ENCODE measurements at regions not wholly inside any gene's neighbourhood (a gene's known extent, or its start where the extent isn't known, plus 50 kb on each side); places are given as distances from the start of the nearest gene placed in this dataset.

- no peak for TF ChIP-seq CTCF (IDR thresholded peaks at IDR 0.05; ENCODE audit: low read length)
- 0 out of 2 replicates have a peak, but pooled peaks cover 1% of the 10 kb centered on the region for H3F3A ChIP-seq (ENCODE audit: insufficient read depth, low read length)
- no peak overlapping the region for H2AFZ ChIP-seq (ENCODE audit: low read length)
- H3K79me2 ChIP-seq (ENCODE audit: low read length): no peaks in the 10 kb centered on the region
- no peaks in the 10 kb centered on the region for H3K36me3 ChIP-seq (replicated peaks; ENCODE audit: insufficient read depth, low read length)
- H3K27ac ChIP-seq (ENCODE audit: low read length): no peak overlapping the region
- H3K4me1 ChIP-seq (ENCODE audit: low read length): peaks cover 2% of the 10 kb centered on the region; the same call in 1 of the 2 replicates
- H3K4me2 ChIP-seq (ENCODE audit: low read depth, low read length): no peak overlapping the region
- H3K9ac ChIP-seq (ENCODE audit: low read length): no peak overlapping the region
- no peaks in the 10 kb centered on the region for H3K9me3 ChIP-seq (replicated peaks; ENCODE audit: insufficient read depth, low read length)
- no peaks in the 10 kb centered on the region for H3K27me3 ChIP-seq (replicated peaks; ENCODE audit: insufficient read depth, low read length)
- no peak overlapping the region for H3K4me3 ChIP-seq (ENCODE audit: low read length)
- no peaks in the 10 kb centered on the region for H3K9me2 ChIP-seq (replicated peaks; ENCODE audit: insufficient read depth, low read length)
- H4K20me1 ChIP-seq (ENCODE audit: insufficient read depth, low read length): no peaks in the 10 kb centered on the region
- DNase-seq: no peak
These were observed 51.5 kb upstream of the ARID1B start for GRCh38 chr6:156725712-156726111.

GRCh38 chr6:156720691-156721685 lies 56.2 kb upstream of the ARID1B start:
- Histone ChIP-seq H3K9ac (ENCODE audit: low read length) (no peak overlapping the region), H3K9me2 (replicated peaks; ENCODE audit: insufficient read depth, low read length) (no peaks in the 10 kb centered on the region), H3K4me1 (ENCODE audit: low read length) (peaks cover 8% of the 10 kb centered on the region), H3K27ac (ENCODE audit: low read length) (no peak overlapping the region), H2AFZ (ENCODE audit: low read length) (no peak overlapping the region), H3K79me2 (ENCODE audit: low read length) (no peaks in the 10 kb centered on the region), H4K20me1 (ENCODE audit: insufficient read depth, low read length) (no peaks in the 10 kb centered on the region), H3K27me3 (replicated peaks; ENCODE audit: insufficient read depth, low read length) (no peaks in the 10 kb centered on the region), H3K9me3 (replicated peaks; ENCODE audit: insufficient read depth, low read length) (no peaks in the 10 kb centered on the region), H3K4me2 (ENCODE audit: low read depth, low read length) (peak overlapping the region; percentile 72; the same call in 1 of the 2 replicates), H3K4me3 (ENCODE audit: low read length) (no peak overlapping the region), H3F3A (ENCODE audit: insufficient read depth, low read length) (0 out of 2 replicates have a peak, but pooled peaks cover 7% of the 10 kb centered on the region), H3K36me3 (replicated peaks; ENCODE audit: insufficient read depth, low read length) (no peaks in the 10 kb centered on the region)
- TF ChIP-seq EZH2 (optimal IDR thresholded peaks at IDR 0.05; ENCODE audit: low read depth, low read length): no peak
- TF ChIP-seq EZH2phosphoT487 (IDR thresholded peaks at IDR 0.05; ENCODE audit: low read length): no peak
- TF ChIP-seq CTCF (IDR thresholded peaks at IDR 0.05; ENCODE audit: low read length): no peak
- no peak for DNase-seq

DNA sequence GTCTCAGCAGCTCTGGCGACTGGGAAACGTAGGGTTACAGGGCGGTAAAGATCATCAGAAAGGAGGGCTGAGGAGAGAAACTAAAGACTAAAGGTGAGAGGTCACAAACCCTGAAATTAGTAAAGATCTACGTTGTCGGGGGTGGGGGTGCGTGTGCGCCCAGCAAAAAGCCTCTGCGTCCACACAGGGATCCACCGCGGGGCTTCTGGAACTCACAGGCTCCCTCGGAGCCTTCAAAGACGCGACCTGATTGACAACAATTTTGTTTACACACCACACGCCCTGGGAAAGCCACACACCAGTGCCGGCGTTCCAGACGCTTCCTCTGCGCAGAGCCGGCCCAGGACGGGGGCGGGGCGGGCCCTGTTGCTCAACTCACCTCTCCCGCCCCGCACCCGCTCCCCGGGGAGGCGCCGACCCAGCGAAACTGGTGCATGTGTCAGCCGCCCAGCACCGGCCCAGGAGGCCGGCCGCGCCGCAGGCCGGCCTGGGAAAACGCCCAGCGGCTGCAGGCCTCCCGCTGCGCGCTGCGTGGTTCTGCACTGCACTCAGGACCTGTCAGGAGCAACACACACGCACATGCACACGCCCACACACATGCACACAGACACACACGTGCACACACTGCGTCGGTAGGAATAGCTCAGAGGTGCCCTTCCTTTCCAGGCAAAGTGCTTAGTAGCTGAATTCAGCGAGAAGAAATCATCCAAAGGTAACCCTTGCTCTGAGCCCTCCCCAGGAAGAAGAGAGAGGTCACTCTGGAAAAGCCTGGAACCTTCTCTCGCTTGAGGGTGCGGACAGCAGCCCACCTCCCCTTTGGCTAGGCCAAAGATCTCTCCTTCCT lies 57.2 kb upstream of the ARID1B start:
- H4K20me1 ChIP-seq (ENCODE audit: insufficient read depth, low read length): no peaks in the 10 kb centered on the region
- peak; percentile 76 for DNase-seq
- no peaks in the 10 kb centered on the region for H3K9me2 ChIP-seq (replicated peaks; ENCODE audit: insufficient read depth, low read length)
- H3K9ac ChIP-seq (ENCODE audit: low read length): peak overlapping the region; percentile 28; the same call in 1 of the 2 replicates
- peak overlapping the region; percentile 47; the same call in 1 of the 2 replicates for H3K27ac ChIP-seq (ENCODE audit: low read length)
- no peaks in the 10 kb centered on the region for H3K27me3 ChIP-seq (replicated peaks; ENCODE audit: insufficient read depth, low read length)
- H3K4me2 ChIP-seq (ENCODE audit: low read depth, low read length): peak overlapping the region; percentile 72
- H3K9me3 ChIP-seq (replicated peaks; ENCODE audit: insufficient read depth, low read length): no peaks in the 10 kb centered on the region
- H3K36me3 ChIP-seq (replicated peaks; ENCODE audit: insufficient read depth, low read length): no peaks in the 10 kb centered on the region
- no peaks in the 10 kb centered on the region for H3K79me2 ChIP-seq (ENCODE audit: low read length)
- TF ChIP-seq CTCF (IDR thresholded peaks at IDR 0.05; ENCODE audit: low read length) (no peak), EZH2 (optimal IDR thresholded peaks at IDR 0.05; ENCODE audit: low read depth, low read length) (no peak), EZH2phosphoT487 (IDR thresholded peaks at IDR 0.05; ENCODE audit: low read length) (no peak)
- H2AFZ ChIP-seq (ENCODE audit: low read length): peak overlapping the region; percentile 81
- H3K4me1 ChIP-seq (ENCODE audit: low read length): peaks cover 8% of the 10 kb centered on the region
- 0 out of 2 replicates have a peak, but pooled peaks cover 7% of the 10 kb centered on the region for H3F3A ChIP-seq (ENCODE audit: insufficient read depth, low read length)
- peak overlapping the region; percentile 48; the same call in 1 of the 2 replicates for H3K4me3 ChIP-seq (ENCODE audit: low read length)
